Right cardiac atrium (tissue), 5 donors: ENCODE measurements at regions not wholly inside any gene's neighbourhood (a gene's known extent, or its start where the extent isn't known, plus 50 kb on each side); places are given as distances from the start of the nearest gene placed in this dataset.

ENCODE experiments used
- ATAC-seq, 2 donors: fragments of 200-7000 bp; cut with Tn5 transposase; one replicate each; pipeline versions ENCODE4 v1.8.0 to v1.9.1; 2020; ENCODE audit warnings: moderate library complexity in 2 of 2, mild to moderate bottlenecking in 1 of 2
- DNase-seq, 3 donors: peaks; one replicate each; pipeline ENCODE4 v3.0.0-alpha.2; 2020
- H3K27ac ChIP-seq: one replicate; pipeline ENCODE4 v1.5.1; 2013; ENCODE audit warnings: mild to moderate bottlenecking, low read length, control low read depth, moderate library complexity
- H3K27me3 ChIP-seq: one replicate; pipeline ENCODE4 v1.6.1; 2013; ENCODE audit not compliant: control insufficient read depth, insufficient read depth
- H3K4me1 ChIP-seq: one replicate; pipeline ENCODE4 v1.6.1; 2013; ENCODE audit warnings: low read length; ENCODE audit not compliant: control insufficient read depth, insufficient read depth
- H3K4me3 ChIP-seq: one replicate; pipeline ENCODE4 v1.5.1; 2013; ENCODE audit warnings: low read length, control low read depth
- H3K9me3 ChIP-seq: one replicate; pipeline ENCODE4 v1.6.1; 2013; ENCODE audit warnings: low read length; ENCODE audit not compliant: control insufficient read depth
- WGBS: extraction: QIAGEN DNeasy Blood & Tissue Kit; methylation state at CpG from one replicate; pipeline ENCODE4 v1.1.7; 2013; 5-methylcytosine and 5-hydroxymethylcytosine counted together
- intact Hi-C, 4 donors: fragments of 100-400 bp; cut with DNase I; formaldehyde crosslinking; loops; one replicate each; pipeline versions ENCODE4 v1.11.0 to v1.14.0; 2022 to 2023
- donor health status: healthy with polysubstance abuse.
- donor health status: DM: no; HTN: yes; CAD: no.
- donor health status: DM: no; HTN: no; CAD: no.
- donor health status: DM: no; HTN: yes; CAD: no; lungs with severe emphysema.
- donor health status: DM: yes; HTN: yes; CAD: no.

- Histone ChIP-seq H3K4me1 (no peaks in the 10 kb centered on the region), H3K27me3 (no peaks in the 10 kb centered on the region), H3K27ac (no peak overlapping the region), H3K4me3 (no peak overlapping the region), H3K9me3 (no peaks in the 10 kb centered on the region)
- whole genome bisulfite sequencing, result 87% methylated on average over 1 of the region's 1 CpG
- DNase-seq (no peak), ATAC-seq (no peak)
- intact Hi-C loops, result no loop called here
Measured at GRCh38 chr3:145190761-145191160, 970.2 kb downstream of the PLOD2 start.

GRCh38 chr3:145191543-145191942, 969.4 kb downstream of the PLOD2 start:
- intact Hi-C loops, result no loop called here
- Histone ChIP-seq H3K9me3 (no peaks in the 10 kb centered on the region), H3K27ac (no peak overlapping the region), H3K27me3 (no peaks in the 10 kb centered on the region), H3K4me1 (no peaks in the 10 kb centered on the region), H3K4me3 (no peak overlapping the region)
- no peak for ATAC-seq
- 40% methylated on average over 1 of the region's 1 CpG for WGBS
- no peak for DNase-seq

GRCh38 chr3:145197051-145197820, 963.7 kb downstream of the PLOD2 start:
- intact Hi-C loops, result no loop called here
- WGBS, result 46% methylated on average over 1 of the region's 1 CpG
- ATAC-seq (peak; percentile 20 to 57), DNase-seq (peak in 1 of 3 donors; percentile 53)
- H3K9me3 ChIP-seq, result no peaks in the 10 kb centered on the region
- no peaks in the 10 kb centered on the region for H3K27me3 ChIP-seq
- H3K4me1 ChIP-seq, result no peaks in the 10 kb centered on the region
- H3K27ac ChIP-seq, result no peak overlapping the region
- H3K4me3 ChIP-seq, result no peak overlapping the region

DNA sequence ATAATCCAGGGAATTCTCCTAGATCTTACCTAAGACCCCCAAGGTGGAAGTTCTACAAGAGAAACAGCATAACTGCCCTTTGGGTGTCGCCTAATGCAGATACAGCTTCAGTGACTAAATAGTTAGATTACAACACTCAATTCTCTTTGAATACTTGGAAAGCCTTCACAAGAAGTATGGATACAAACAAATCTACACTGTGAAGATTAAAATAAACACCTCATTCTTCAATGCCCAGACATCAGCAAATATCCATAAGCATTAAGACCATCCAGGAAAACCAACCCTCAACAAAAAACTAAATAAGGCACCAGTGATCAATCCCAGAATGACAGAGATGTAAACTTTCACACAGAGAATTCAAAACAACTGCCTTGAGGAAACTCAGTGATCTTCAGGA, 963.2 kb downstream of the PLOD2 start:
- Histone ChIP-seq H3K9me3 (no peaks in the 10 kb centered on the region), H3K27me3 (no peaks in the 10 kb centered on the region), H3K4me1 (no peaks in the 10 kb centered on the region), H3K4me3 (no peak overlapping the region), H3K27ac (no peak overlapping the region)
- no peak for DNase-seq
- WGBS, result 80% methylated on average over 1 of the region's 1 CpG
- no peak for ATAC-seq
- intact Hi-C loops, result no loop called here

DNA sequence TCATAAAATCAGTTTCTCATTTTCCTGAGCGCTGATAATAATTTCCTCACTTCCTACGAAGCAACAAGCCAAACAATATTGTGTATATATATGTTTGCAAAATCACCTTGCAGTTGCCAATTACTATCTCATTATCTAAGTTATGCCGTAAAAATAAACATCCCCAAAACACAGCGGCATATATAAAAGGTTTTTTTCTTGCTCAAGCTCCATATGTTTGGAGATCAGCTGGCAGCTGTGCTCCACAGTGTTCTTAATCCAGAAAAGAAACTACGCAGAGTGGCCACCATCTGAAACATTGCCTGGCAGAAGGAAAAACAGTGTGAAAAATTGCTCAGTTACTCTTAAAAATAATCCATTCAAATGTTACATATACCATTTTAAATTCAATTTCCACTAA, 951.4 kb downstream of the PLOD2 start:
- H3K27ac ChIP-seq, result no peak overlapping the region
- no peaks in the 10 kb centered on the region for H3K27me3 ChIP-seq
- peak overlapping the region; percentile 6 for H3K4me3 ChIP-seq
- H3K4me1 ChIP-seq, result no peaks in the 10 kb centered on the region
- ATAC-seq, result no peak
- no peak for DNase-seq
- intact Hi-C loops, result no loop called here
- WGBS, result 47% methylated on average over 5 of the region's 5 CpGs
- H3K9me3 ChIP-seq, result no peaks in the 10 kb centered on the region

GRCh38 chr3:145219355-145220235, 941.4 kb downstream of the PLOD2 start:
- ATAC-seq (no peak), DNase-seq (no peak)
- H3K4me1 ChIP-seq, result no peaks in the 10 kb centered on the region
- intact Hi-C loops, result no loop called here
- H3K27ac ChIP-seq, result no peak overlapping the region
- no peak overlapping the region for H3K4me3 ChIP-seq
- WGBS, result 69% methylated on average over 5 of the region's 5 CpGs
- H3K27me3 ChIP-seq, result no peaks in the 10 kb centered on the region
- H3K9me3 ChIP-seq, result no peaks in the 10 kb centered on the region

- 94% methylated on average over 1 of the region's 1 CpG for WGBS
- intact Hi-C loops, result no loop called here
- DNase-seq, result no peak
- Histone ChIP-seq H3K27me3 (no peaks in the 10 kb centered on the region), H3K9me3 (no peaks in the 10 kb centered on the region), H3K4me1 (no peaks in the 10 kb centered on the region), H3K27ac (no peak overlapping the region), H3K4me3 (no peak overlapping the region)
- no peak for ATAC-seq
Measured at GRCh38 chr3:145224886-145225285, 936.1 kb downstream of the PLOD2 start.

DNA sequence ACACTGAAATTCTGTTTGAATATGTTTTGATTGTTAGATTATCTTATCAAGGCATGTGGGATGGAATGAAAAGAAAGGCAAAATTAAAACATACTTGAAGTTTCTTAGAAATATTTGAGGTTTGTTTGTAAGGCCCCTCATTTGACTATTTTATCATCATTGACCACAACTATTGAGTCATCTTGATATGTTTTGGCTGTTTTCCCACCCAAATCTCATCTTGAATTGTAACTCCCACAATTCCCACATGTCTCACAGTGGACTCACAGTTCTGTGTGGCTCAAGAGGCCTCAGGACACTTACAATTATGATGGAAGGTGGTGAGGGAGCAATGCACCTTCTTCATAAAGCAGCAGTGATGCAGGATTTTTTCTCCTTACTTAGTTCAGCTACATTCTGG, 917.1 kb downstream of the PLOD2 start:
- Histone ChIP-seq H3K27me3 (no peaks in the 10 kb centered on the region), H3K27ac (no peak overlapping the region), H3K9me3 (no peaks in the 10 kb centered on the region), H3K4me3 (no peak overlapping the region), H3K4me1 (no peaks in the 10 kb centered on the region)
- no peak for ATAC-seq
- DNase-seq, result no peak
- intact Hi-C loops, result no loop called here

GRCh38 chr3:145244327-145244726, 916.7 kb downstream of the PLOD2 start:
- Histone ChIP-seq H3K4me1 (no peaks in the 10 kb centered on the region), H3K9me3 (no peaks in the 10 kb centered on the region), H3K27ac (no peak overlapping the region), H3K27me3 (no peaks in the 10 kb centered on the region), H3K4me3 (no peak overlapping the region)
- WGBS, result 71% methylated on average over 1 of the region's 1 CpG
- DNase-seq, result no peak
- no peak for ATAC-seq
- intact Hi-C loops, result no loop called here

- Histone ChIP-seq H3K9me3 (peaks cover 2% of the 10 kb centered on the region), H3K27ac (no peak overlapping the region), H3K4me1 (no peaks in the 10 kb centered on the region), H3K4me3 (no peak overlapping the region), H3K27me3 (no peaks in the 10 kb centered on the region)
- DNase-seq (no peak), ATAC-seq (no peak)
- intact Hi-C loops, result no loop called here
- 88% methylated on average over 1 of the region's 1 CpG for WGBS
Measured at GRCh38 chr3:145246291-145246690, 914.7 kb downstream of the PLOD2 start.

GRCh38 chr3:145248928-145249327, 912.1 kb downstream of the PLOD2 start:
- intact Hi-C loops, result no loop called here
- no peak overlapping the region for H3K27ac ChIP-seq
- peaks cover 2% of the 10 kb centered on the region for H3K9me3 ChIP-seq
- H3K27me3 ChIP-seq, result no peaks in the 10 kb centered on the region
- DNase-seq (no peak), ATAC-seq (no peak)
- no peak overlapping the region for H3K4me3 ChIP-seq
- no peaks in the 10 kb centered on the region for H3K4me1 ChIP-seq
